Glutamatergic neuron (in vitro differentiated cells): ENCODE measurements at regions not wholly inside any gene's neighbourhood (a gene's known extent, or its start where the extent isn't known, plus 50 kb on each side); places are given as distances from the start of the nearest gene placed in this dataset.

Experiments used
- DNase-seq: peaks from one replicate; pipeline ENCODE4 v3.0.0; 2022
- H3K27ac Mint-ChIP-seq: one replicate; pipeline ENCODE4 v1.8.0; 2020; ENCODE audit warnings: mild to moderate bottlenecking, mixed read lengths, inconsistent platforms; ENCODE audit not compliant: unreplicated experiment
- H3K27me3 Mint-ChIP-seq: one replicate; pipeline ENCODE4 v1.8.0; 2020; ENCODE audit warnings: mild to moderate bottlenecking, moderate library complexity, mixed read lengths, inconsistent platforms; ENCODE audit not compliant: unreplicated experiment
- H3K36me3 Mint-ChIP-seq: one replicate; pipeline ENCODE4 v1.8.0; 2020; ENCODE audit warnings: mild to moderate bottlenecking, mixed read lengths, inconsistent platforms; ENCODE audit not compliant: unreplicated experiment
- H3K4me1 Mint-ChIP-seq: one replicate; pipeline ENCODE4 v1.8.0; 2020; ENCODE audit warnings: mild to moderate bottlenecking, low read depth, mixed read lengths, inconsistent platforms; ENCODE audit not compliant: unreplicated experiment
- H3K4me3 Mint-ChIP-seq: one replicate; pipeline ENCODE4 v1.8.0; 2020; ENCODE audit warnings: mild to moderate bottlenecking, mixed read lengths, inconsistent platforms; ENCODE audit not compliant: unreplicated experiment
- H3K9me3 Mint-ChIP-seq: one replicate; pipeline ENCODE4 v1.8.0; 2020; ENCODE audit warnings: mild to moderate bottlenecking, moderate library complexity, mixed read lengths, inconsistent platforms; ENCODE audit not compliant: unreplicated experiment
- CTCF ChIP-seq: fragments of 200-600 bp; sonication (generic); IDR thresholded peaks from one replicate; pipeline ENCODE4 v1.5.0; 2021; ENCODE audit not compliant: partially characterized antibody, unreplicated experiment

- H3K4me1 Mint-ChIP-seq, result no peaks in the 10 kb centered on the region
- DNase-seq, result no peak
- H3K27ac Mint-ChIP-seq, result no peak overlapping the region
- H3K9me3 Mint-ChIP-seq, result peaks cover 1% of the 10 kb centered on the region
- no peak for TF ChIP-seq CTCF
- no peak overlapping the region for H3K4me3 Mint-ChIP-seq
- no peaks in the 10 kb centered on the region for H3K36me3 Mint-ChIP-seq
- no peaks in the 10 kb centered on the region for H3K27me3 Mint-ChIP-seq
Observed at GRCh38 chr2:116452651-116453050, 1361.8 kb upstream of the DDX18 start.

GRCh38 chr2:116456429-116456828 is 1358.1 kb upstream of the DDX18 start:
- H3K4me1 Mint-ChIP-seq, result no peaks in the 10 kb centered on the region
- no peak overlapping the region for H3K27ac Mint-ChIP-seq
- peaks cover 2% of the 10 kb centered on the region for H3K27me3 Mint-ChIP-seq
- no peak for DNase-seq
- H3K36me3 Mint-ChIP-seq, result no peaks in the 10 kb centered on the region
- H3K4me3 Mint-ChIP-seq, result no peak overlapping the region
- TF ChIP-seq CTCF, result no peak
- H3K9me3 Mint-ChIP-seq, result peaks cover 1% of the 10 kb centered on the region

- DNase-seq, result no peak
- Mint-ChIP-seq H3K4me3 (no peak overlapping the region), H3K27ac (no peak overlapping the region), H3K27me3 (no peaks in the 10 kb centered on the region), H3K36me3 (no peaks in the 10 kb centered on the region), H3K4me1 (no peaks in the 10 kb centered on the region), H3K9me3 (peaks cover 3% of the 10 kb centered on the region)
- TF ChIP-seq CTCF, result no peak
Observed at GRCh38 chr2:116467243-116467642, 1347.2 kb upstream of the DDX18 start.

GRCh38 chr2:116477229-116477628 is 1337.3 kb upstream of the DDX18 start:
- H3K27ac Mint-ChIP-seq, result no peak overlapping the region
- H3K9me3 Mint-ChIP-seq, result no peaks in the 10 kb centered on the region
- no peak for TF ChIP-seq CTCF
- no peaks in the 10 kb centered on the region for H3K27me3 Mint-ChIP-seq
- H3K4me3 Mint-ChIP-seq, result no peak overlapping the region
- no peaks in the 10 kb centered on the region for H3K36me3 Mint-ChIP-seq
- H3K4me1 Mint-ChIP-seq, result no peaks in the 10 kb centered on the region
- DNase-seq, result no peak

GRCh38 chr2:116487336-116487735 is 1327.2 kb upstream of the DDX18 start:
- Mint-ChIP-seq H3K36me3 (peaks cover 15% of the 10 kb centered on the region), H3K9me3 (no peaks in the 10 kb centered on the region), H3K27ac (no peak overlapping the region), H3K4me3 (no peak overlapping the region), H3K27me3 (no peaks in the 10 kb centered on the region), H3K4me1 (no peaks in the 10 kb centered on the region)
- no peak for TF ChIP-seq CTCF
- no peak for DNase-seq
